ENCODE measurements at regions not wholly inside any gene's neighbourhood (a gene's known extent, or its start where the extent isn't known, plus 50 kb on each side); places are given as distances from the start of the nearest gene placed in this dataset.
"Not testable (repeated sequence)": the region's sequence is repeated elsewhere in the genome, so short reads cannot be mapped to it uniquely, and the experiment has no call there.

- no peaks in the 10 kb centered on the region for H3K36me3 ChIP-seq (replicated peaks; ENCODE audit: control insufficient read depth, insufficient read depth, low read length)
- no peak overlapping the region for H3K4me3 ChIP-seq (ENCODE audit: insufficient read depth, low read depth, low read length)
- no peak for DNase-seq
- H3K27me3 ChIP-seq (ENCODE audit: control insufficient read depth, insufficient read depth, low read length): no peaks in the 10 kb centered on the region
Measured at GRCh38 chr12:90809940-90810339, 145.0 kb downstream of the CCER1 start.

DNA sequence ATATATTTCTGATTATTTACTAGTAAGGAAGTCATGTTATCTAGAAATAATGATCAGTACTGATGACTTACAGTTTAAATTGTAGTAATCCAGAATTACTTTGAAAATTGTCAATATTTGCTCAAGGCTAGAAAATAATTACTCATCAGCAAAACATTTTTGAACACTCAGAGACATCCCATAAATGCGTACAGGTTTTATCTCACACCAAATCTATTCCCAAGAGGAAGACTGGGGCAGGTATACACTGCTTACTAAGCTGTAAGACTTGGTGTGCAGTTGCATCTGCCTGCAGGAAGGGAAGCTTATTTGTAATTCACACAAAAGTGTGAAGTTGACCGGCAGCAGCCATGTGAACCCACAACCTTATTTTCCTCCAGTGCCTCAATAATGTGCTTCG, 146.4 kb downstream of the CCER1 start:
- Histone ChIP-seq H3K36me3 (replicated peaks; ENCODE audit: control insufficient read depth, insufficient read depth, low read length) (no peaks in the 10 kb centered on the region), H3K27me3 (ENCODE audit: control insufficient read depth, insufficient read depth, low read length) (no peaks in the 10 kb centered on the region), H3K4me3 (ENCODE audit: insufficient read depth, low read depth, low read length) (no peak overlapping the region)
- no peak for DNase-seq

GRCh38 chr12:90802727-90803126, 152.2 kb downstream of the CCER1 start:
- H3K4me3 ChIP-seq (ENCODE audit: insufficient read depth, low read depth, low read length): no peak overlapping the region
- no peaks in the 10 kb centered on the region for H3K27me3 ChIP-seq (ENCODE audit: control insufficient read depth, insufficient read depth, low read length)
- DNase-seq: no peak
- H3K36me3 ChIP-seq (replicated peaks; ENCODE audit: control insufficient read depth, insufficient read depth, low read length): no peaks in the 10 kb centered on the region

- no peaks in the 10 kb centered on the region for H3K27me3 ChIP-seq (ENCODE audit: control insufficient read depth, insufficient read depth, low read length)
- DNase-seq: no peak
- H3K4me3 ChIP-seq (ENCODE audit: insufficient read depth, low read depth, low read length): no peak overlapping the region
- H3K36me3 ChIP-seq (replicated peaks; ENCODE audit: control insufficient read depth, insufficient read depth, low read length): no peaks in the 10 kb centered on the region
Measured at GRCh38 chr12:90801776-90802175, 153.2 kb downstream of the CCER1 start.

- DNase-seq: no peak
- H3K36me3 ChIP-seq (replicated peaks; ENCODE audit: control insufficient read depth, insufficient read depth, low read length): no peaks in the 10 kb centered on the region
- H3K4me3 ChIP-seq (ENCODE audit: insufficient read depth, low read depth, low read length): no peak overlapping the region
- H3K27me3 ChIP-seq (ENCODE audit: control insufficient read depth, insufficient read depth, low read length): no peaks in the 10 kb centered on the region
Measured at GRCh38 chr12:90794212-90794611, 160.8 kb downstream of the CCER1 start.

DNA sequence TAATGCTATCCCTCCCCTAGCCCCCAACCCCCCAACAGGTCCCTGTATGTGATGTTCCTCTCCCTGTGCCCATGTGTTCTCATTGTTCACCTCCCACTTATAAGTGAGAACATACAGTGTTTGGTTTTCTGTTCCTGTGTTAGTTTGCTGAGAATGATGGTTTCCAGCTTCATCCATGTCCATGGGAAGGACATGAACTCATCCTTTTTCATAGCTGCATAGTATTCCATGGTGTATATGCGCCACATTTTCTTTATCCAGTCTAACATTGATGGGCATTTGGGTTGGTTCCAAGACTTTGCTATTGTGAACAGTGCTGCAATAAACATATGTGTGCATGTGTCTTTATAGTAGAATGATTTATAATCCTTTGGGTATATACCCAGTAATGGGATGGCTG, 162.3 kb downstream of the CCER1 start:
- DNase-seq; H3K36me3 ChIP-seq (replicated peaks; ENCODE audit: control insufficient read depth, insufficient read depth, low read length); H3K27me3 ChIP-seq (ENCODE audit: control insufficient read depth, insufficient read depth, low read length); H3K4me3 ChIP-seq (ENCODE audit: insufficient read depth, low read depth, low read length): not testable (repeated sequence)

DNA sequence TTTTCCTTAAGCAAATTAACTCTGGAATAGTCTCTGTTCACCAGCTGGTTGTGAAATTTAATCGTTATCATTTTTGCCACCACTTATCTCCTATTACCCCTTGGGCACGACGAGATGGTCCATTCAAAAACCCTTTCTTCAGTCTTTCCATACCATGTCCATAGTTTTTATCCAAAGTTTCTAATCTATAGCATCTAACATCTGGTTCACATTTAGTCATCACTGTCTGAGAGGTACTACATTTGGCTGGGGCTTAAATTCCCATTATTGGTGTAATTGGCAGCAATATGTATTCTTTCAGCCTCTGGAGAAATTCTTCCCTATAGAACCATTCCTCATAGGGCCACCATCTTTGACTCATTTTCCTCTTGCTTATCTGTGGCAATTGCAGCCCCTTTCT, 163.5 kb downstream of the CCER1 start:
- Histone ChIP-seq H3K27me3 (ENCODE audit: control insufficient read depth, insufficient read depth, low read length) (no peaks in the 10 kb centered on the region), H3K36me3 (replicated peaks; ENCODE audit: control insufficient read depth, insufficient read depth, low read length) (no peaks in the 10 kb centered on the region), H3K4me3 (ENCODE audit: insufficient read depth, low read depth, low read length) (no peak overlapping the region)
- DNase-seq: no peak

DNA sequence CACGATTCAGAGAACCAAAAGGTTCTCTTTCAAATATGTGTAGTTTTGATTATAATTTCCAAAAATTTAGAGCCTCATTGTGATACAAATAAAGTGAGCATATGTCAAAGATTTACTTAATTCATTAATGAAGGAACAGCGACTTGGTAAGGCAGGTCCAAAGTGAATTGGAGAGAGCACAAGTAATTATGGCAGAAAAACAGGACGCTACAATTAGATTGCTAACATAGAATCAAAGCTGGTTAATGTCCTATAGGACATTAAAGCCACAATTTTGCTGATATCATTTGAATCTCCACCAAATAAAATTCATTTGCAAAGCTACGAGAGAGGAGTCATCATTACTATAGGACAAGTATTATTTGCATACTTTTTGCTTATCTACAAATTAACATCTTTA, 164.2 kb downstream of the CCER1 start:
- H3K4me3 ChIP-seq (ENCODE audit: insufficient read depth, low read depth, low read length): no peak overlapping the region
- no peaks in the 10 kb centered on the region for H3K27me3 ChIP-seq (ENCODE audit: control insufficient read depth, insufficient read depth, low read length)
- DNase-seq: no peak
- no peaks in the 10 kb centered on the region for H3K36me3 ChIP-seq (replicated peaks; ENCODE audit: control insufficient read depth, insufficient read depth, low read length)

DNA sequence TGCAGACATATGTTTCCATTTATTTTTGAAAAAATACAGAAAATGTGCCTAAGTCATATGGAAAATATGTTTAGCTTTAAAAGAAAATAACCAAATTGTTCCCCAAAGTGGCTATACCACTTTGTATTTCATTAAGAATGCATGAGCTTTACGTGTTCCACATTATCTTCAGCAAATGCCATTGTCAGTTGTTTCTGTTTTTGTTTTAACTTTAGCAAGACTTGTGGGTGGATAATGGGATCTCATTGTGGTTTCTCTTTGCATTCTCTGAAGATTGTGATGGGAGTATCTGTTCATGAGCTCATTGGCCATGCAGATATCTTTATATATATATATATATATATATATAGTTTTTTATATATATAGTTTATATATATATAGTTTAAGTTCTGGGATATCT, 181.5 kb downstream of the CCER1 start:
- DNase-seq: no peak
- Histone ChIP-seq H3K36me3 (replicated peaks; ENCODE audit: control insufficient read depth, insufficient read depth, low read length) (no peaks in the 10 kb centered on the region), H3K27me3 (ENCODE audit: control insufficient read depth, insufficient read depth, low read length) (no peaks in the 10 kb centered on the region), H3K4me3 (ENCODE audit: insufficient read depth, low read depth, low read length) (no peak overlapping the region)

DNA sequence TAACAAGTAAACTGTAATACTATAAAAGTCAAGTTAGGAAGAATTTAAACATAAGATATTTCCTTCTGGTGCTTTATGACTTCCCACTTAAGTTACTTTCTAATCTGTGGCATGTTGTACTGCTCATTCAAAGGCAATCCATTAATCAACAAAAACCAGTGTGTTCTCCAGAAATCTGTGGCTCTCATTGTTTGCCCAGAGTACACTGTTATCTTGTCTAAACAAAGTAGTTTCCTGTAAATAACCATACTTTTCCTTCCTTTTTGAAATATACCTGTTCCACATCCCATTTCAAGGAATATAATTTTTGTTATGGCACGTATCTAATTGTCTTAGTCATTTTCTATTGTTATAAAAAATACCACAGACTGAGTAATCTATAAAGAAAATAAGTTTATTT, 184.1 kb downstream of the CCER1 start:
- H3K36me3 ChIP-seq (replicated peaks; ENCODE audit: control insufficient read depth, insufficient read depth, low read length): no peaks in the 10 kb centered on the region
- H3K27me3 ChIP-seq (ENCODE audit: control insufficient read depth, insufficient read depth, low read length): no peaks in the 10 kb centered on the region
- H3K4me3 ChIP-seq (ENCODE audit: insufficient read depth, low read depth, low read length): no peak overlapping the region
- no peak for DNase-seq

- H3K27me3 ChIP-seq (ENCODE audit: control insufficient read depth, insufficient read depth, low read length): no peaks in the 10 kb centered on the region
- no peaks in the 10 kb centered on the region for H3K36me3 ChIP-seq (replicated peaks; ENCODE audit: control insufficient read depth, insufficient read depth, low read length)
- no peak overlapping the region for H3K4me3 ChIP-seq (ENCODE audit: insufficient read depth, low read depth, low read length)
- DNase-seq: no peak
Measured at GRCh38 chr12:90757957-90758356, 197.0 kb downstream of the CCER1 start.

GRCh38 chr12:90745211-90745610, 209.8 kb downstream of the CCER1 start:
- H3K27me3 ChIP-seq (ENCODE audit: control insufficient read depth, insufficient read depth, low read length): no peaks in the 10 kb centered on the region
- no peak for DNase-seq
- no peak overlapping the region for H3K4me3 ChIP-seq (ENCODE audit: insufficient read depth, low read depth, low read length)
- H3K36me3 ChIP-seq (replicated peaks; ENCODE audit: control insufficient read depth, insufficient read depth, low read length): no peaks in the 10 kb centered on the region

- H3K36me3 ChIP-seq (replicated peaks; ENCODE audit: control insufficient read depth, insufficient read depth, low read length): no peaks in the 10 kb centered on the region
- no peaks in the 10 kb centered on the region for H3K27me3 ChIP-seq (ENCODE audit: control insufficient read depth, insufficient read depth, low read length)
- no peak for DNase-seq
- no peak overlapping the region for H3K4me3 ChIP-seq (ENCODE audit: insufficient read depth, low read depth, low read length)
Measured at GRCh38 chr12:90741611-90742010, 213.4 kb downstream of the CCER1 start.

DNA sequence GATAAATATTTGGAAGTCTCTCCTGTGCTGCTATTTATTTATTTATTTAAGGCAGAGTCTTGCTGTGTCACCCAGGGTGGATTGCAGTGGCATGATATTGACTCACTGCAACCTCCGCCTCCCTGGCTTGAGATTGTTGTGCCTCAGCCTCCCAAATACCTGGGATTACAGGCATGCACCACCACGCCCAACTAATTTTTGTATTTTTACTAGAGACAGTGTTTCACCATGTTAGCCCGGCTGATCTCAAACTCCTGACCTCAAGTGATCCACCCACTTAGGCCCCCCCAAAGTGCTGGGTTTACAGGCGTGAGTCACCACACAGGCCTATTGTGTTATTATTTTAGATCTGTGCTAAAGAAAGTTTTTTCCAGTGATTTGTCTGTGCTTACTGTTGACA, 225.2 kb downstream of the CCER1 start:
- H3K4me3 ChIP-seq (ENCODE audit: insufficient read depth, low read depth, low read length): no peak overlapping the region
- no peaks in the 10 kb centered on the region for H3K36me3 ChIP-seq (replicated peaks; ENCODE audit: control insufficient read depth, insufficient read depth, low read length)
- no peaks in the 10 kb centered on the region for H3K27me3 ChIP-seq (ENCODE audit: control insufficient read depth, insufficient read depth, low read length)
- DNase-seq: no peak

DNA sequence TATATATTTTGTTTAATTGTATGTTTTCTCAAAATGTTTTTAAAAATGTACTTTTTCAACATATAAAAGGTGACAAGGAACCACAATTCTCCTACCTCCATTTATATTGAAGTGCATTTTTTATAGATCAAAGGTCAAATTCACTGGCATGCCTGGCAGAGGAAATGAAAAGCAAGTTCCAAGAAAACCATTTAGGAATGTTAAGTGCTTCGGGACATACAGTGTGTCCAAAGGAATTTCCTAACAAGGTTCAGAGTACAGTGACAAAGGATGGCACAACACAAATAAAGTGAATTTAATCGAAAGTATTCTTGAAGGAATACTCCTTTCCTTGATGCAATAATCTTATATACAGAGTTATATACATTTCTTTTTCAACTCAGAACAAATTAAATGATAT, 242.3 kb downstream of the CCER1 start:
- Histone ChIP-seq H3K4me3 (ENCODE audit: insufficient read depth, low read depth, low read length) (no peak overlapping the region), H3K36me3 (replicated peaks; ENCODE audit: control insufficient read depth, insufficient read depth, low read length) (no peaks in the 10 kb centered on the region), H3K27me3 (ENCODE audit: control insufficient read depth, insufficient read depth, low read length) (no peaks in the 10 kb centered on the region)
- no peak for DNase-seq

DNA sequence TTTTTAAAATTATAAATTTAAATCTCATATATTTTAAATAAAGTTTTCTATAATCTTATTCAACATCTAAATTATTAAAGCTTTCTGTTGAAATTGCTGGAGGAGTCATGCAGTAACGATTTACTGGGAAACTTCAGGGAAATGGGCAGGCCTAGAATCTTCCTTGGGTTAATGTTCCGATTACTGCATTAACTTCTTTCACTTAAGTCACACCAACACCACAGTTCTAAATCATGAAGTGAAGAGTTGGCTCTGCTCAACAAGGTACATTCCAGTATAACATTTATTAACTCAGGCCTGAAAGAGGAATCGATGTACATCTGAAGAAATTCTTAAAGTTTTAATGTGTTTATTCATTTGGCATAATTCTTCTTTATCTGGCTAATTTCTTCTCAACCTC, 244.3 kb downstream of the CCER1 start:
- DNase-seq: no peak
- Histone ChIP-seq H3K27me3 (ENCODE audit: control insufficient read depth, insufficient read depth, low read length) (no peaks in the 10 kb centered on the region), H3K4me3 (ENCODE audit: insufficient read depth, low read depth, low read length) (no peak overlapping the region), H3K36me3 (replicated peaks; ENCODE audit: control insufficient read depth, insufficient read depth, low read length) (no peaks in the 10 kb centered on the region)
